GM21360 (cell line): ENCODE measurements at regions not wholly inside any gene's neighbourhood (a gene's known extent, or its start where the extent isn't known, plus 50 kb on each side); places are given as distances from the start of the nearest gene placed in this dataset.
"Not testable (repeated sequence)": the region's sequence is repeated elsewhere in the genome, so short reads cannot be mapped to it uniquely, and the experiment has no call there.

Experiments
- ATAC-seq: cut with Tn5 transposase; IDR thresholded peaks from one replicate; pipeline ENCODE4 v1.9.1; 2021; ENCODE audit warnings: mild to moderate bottlenecking, moderate library complexity; ENCODE audit not compliant: unreplicated experiment

DNA sequence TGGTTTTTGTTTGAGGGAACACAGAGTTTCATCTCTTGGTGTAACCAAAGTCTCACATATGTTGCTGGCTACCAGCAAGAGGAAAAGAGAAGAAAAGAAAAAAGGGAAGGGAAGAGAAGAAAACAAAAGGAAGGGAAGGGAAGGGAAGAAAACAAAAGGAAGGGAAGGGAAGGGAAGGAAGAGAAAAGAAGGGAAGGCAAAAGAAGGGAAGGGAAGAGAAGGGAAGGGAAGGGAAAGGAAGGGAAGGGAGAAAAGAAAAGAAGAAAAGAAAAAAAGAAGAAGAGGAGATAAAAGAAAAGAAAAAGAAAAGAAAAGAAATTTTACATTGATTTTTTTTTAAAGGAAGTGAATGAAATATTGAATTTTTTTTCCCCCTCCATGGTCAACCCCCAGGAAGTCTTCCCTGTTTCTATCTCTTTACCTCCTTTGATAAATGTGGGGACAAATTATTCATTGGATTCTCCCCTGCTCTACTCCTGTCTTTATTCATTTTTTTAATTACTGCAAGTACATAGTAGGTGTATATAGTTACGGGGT lies 228.0 kb downstream of the SHOX start:
- ATAC-seq: no peak

DNA sequence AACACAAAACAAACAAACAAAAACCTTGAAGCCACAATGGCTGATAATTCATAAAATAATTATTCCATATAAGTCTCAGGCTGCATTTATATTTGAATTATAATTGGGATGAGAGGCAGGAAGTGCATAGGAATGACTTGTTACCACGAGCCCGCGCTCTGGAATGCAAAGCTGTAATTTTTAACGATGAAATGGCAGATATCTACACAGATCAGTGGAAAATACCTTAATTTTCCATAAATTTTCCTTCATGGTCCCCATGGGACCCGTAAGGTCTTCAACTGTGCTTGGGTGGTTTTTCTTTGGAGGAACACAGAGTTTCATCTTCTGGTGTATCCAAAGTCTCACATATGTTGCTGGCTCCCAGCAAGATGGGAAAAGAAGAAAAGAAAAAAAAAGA lies 226.8 kb downstream of the SHOX start:
- ATAC-seq: no peak

DNA sequence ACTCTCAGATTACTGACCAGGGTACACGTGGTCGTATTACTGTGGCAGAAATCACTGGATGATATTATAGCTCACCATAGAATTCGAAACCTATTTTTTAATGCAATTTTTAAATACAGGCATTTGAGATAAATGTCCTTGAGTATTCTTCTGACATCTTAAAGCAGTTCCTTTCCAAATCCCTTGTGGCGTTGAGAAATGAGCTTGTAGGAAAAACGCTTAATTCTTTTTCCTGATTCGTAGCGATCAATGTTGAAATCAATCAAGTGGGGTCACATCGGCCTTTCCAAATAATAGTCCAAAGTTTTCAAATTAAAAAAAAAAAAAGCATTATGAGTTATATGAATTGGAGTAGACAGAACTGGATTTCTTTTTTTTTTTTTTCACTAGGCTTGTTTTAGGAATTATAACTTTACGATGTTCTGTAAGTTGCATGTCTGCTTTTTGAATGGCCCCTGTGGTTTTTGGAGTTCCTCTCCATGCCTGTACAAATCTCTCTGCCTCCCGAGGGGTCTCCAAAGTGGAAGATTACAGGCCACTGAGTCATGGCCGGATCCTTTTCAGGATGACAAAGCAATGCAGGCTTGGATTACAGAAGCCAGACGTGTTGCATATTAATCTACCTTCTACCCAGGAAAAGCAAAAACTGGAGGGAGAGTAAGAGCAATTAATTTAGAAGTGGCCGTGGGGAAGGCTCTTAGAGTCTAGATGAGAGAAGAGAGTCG lies 226.1 kb downstream of the SHOX start:
- no peak for ATAC-seq

DNA sequence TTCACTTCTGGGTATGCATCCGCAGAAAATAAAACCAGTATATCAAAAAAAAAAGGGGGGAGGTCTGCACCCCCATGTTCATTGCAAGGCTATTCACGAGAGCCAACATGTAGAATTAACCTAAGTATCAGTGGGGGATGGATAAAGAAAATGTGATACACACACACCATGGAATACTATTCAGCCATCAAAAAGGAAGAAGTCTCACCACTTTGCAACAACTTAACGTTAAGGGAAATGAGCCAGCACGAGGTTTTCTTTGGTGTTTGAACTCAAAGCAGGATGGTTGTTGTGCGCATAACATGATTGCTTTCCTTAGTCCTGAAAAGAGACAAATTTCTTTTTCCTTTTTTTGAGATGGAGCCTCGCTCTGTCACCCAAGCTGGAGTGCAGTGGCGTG lies 222.7 kb downstream of the SHOX start:
- ATAC-seq: no peak

DNA sequence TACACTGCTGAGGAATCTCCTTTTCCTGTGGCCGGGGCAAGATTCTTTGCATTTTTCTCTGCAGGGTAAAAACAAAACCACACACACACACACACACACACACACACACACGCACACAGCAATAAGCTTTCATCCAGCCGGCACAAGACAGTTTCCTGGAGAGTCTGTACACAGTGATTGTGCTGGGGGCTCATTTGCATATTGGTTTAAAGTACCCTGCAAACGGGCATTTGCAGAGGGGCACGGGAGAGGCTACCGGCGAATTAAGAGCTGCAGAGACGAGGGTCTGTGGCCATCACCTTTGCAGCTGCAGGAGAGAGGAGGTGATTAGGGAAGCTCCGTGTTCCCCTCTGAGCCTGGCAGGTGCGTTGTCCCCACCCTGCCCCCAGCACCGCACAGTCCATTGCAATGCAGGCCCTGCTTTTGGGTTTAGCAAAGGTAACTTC lies 219.9 kb downstream of the SHOX start:
- no peak for ATAC-seq

DNA sequence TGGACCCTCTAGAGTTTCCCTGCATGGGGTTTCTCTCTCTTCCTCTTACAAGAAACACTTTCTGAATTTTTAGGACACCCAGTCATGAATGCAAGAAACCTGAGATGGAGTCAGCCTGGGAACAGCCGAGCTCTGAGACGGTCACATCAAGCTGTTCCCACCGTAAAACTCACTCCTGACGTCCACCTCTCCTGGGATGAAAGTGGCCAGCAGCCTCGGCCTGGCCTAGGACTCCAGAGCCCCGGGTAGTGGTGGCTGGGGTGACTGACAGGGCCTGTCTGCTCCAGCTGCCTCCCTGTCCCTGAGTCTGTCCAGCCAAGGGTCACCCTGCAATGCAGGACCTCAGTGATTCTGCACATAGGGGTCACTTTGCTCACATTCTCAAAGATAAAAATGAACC lies 217.8 kb downstream of the SHOX start:
- no peak for ATAC-seq

DNA sequence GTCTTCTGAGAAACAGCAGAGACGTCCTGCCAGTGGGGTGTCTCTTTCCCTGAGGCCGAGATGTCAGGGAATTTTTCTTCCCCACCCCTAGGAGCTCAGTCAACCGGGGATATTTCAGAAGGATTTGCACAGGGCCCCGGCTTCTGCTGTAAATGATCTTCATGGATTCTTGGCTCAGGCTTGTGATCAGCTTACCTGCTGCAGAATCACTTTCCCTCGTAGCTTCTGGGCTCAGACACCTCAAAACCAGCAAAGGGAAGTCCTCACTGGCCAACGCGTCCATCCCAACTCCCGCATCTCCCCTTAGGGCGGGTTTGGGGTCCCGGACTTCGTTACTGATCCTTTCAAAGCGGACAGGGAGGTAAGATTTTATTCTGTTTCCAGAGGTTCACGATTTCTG lies 212.7 kb downstream of the SHOX start:
- ATAC-seq: no peak

DNA sequence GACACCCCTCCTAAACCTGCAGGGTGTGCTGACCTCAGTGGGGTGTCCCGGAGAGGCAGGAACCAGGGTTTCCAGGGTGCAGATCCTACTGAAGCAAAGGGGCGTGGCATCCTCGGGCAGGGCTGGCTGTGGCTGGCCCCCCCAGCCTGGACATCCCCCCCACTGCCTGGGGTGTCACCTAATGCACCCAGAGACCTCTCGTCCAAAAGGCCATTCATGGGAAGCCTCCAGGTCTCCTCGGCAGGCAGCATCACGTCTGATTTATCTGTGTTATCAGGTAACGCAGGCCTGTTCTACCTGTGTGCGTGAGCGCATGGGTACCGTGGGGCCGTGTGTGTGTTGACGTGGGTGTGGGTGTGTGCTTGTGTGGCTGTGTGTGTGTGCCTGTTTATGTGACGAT lies 210.0 kb downstream of the SHOX start:
- no peak for ATAC-seq

DNA sequence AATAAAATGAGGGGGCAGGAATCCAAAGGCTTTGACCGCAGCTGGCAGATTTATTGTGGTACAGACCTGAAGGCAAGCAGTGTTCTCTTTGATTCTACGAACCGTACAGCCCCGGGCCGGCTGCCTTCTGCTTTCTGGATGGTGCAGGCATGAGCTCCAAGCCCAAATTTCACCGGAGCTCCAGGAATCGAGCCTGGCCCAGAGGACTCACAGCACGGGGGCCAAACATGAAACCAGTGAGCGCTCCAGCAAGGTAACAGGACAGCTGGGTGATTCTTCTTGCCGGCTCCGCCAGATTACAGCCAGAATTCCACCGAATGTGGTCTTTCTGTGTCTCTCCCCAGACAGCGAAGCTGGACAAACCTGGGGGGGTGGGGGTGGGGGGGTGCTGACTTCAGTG lies 208.1 kb downstream of the SHOX start:
- not testable (repeated sequence) for ATAC-seq

DNA sequence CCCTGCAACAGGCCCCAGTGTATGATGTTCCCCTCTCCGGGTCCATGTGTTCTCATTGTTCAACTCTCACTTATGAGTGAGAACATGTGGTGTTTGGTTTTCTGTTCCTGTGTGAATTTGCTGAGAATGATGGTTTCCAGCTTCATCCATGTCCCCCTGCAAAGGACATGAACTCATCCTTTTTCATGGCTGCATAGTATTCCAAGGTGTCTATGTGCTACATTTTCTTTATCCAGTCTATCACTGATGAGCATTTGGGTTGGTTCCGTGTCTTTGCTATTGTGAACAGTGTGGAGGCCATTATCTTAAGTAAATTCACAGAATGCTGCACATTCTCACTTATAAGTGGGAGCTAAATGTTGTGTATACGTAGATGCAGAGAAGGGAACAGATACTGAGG lies 205.3 kb downstream of the SHOX start:
- ATAC-seq: not testable (repeated sequence)

DNA sequence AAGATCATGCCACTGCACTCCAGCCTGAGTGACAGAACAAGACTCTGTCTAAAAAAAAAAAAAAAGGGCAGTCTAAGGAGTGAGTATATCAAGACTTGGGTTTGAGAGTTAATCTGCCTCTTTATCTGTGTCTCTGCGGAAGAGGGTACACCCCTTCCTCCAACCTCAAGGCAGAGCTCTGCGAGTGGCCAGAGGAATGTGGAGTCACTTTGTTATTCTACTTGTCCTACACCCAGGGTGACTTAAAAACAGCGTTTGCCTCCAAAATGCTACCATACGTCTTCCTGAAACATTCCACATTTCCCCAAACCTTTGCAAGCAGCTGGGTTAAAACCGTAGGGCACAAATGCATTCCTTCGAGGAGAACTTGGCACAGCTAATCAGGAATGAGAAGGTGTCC lies 199.9 kb downstream of the SHOX start:
- ATAC-seq: no peak

DNA sequence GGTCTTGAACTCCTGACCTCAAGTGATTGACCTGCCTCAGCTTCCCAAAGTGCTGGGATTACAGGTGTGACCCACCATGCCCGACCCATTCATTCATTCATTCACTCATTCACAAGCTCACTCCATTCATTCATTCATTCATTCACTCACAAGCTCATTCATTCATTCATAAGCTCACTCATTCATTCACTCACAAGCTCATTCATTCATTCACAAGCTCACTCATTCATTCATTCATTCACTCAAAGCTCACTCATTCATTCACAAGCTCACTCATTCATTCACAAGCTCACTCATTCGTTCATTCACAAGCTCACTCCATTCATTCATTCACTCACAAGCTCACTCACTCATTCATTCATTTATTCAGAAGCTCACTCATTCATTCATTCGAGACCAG lies 198.6 kb downstream of the SHOX start:
- ATAC-seq: no peak

DNA sequence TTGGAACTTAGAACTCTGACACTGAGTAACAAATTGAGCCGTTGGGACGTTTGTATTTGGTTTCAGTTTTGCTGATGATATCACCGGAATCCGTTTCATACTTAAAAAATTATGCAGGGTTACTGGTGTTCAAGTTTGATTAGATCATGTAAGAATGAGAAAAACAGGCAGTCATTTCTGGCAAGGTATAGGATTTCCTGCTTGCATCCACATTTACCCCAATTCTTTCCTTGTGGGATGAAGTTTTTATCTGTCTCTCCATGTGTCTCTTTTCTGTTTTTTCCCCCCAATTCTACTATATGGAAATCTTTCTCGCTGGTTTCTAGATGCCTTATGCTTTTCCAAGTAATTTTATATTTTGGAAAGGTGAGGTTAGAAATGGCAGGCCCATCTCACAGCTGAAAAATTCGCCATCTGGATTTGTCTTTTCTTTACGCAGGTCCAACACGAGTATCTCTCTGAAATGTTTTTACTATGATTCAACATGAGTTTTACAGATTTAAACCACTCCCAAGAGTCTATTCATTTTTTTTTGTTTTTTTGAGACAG lies 197.9 kb downstream of the SHOX start:
- no peak for ATAC-seq

DNA sequence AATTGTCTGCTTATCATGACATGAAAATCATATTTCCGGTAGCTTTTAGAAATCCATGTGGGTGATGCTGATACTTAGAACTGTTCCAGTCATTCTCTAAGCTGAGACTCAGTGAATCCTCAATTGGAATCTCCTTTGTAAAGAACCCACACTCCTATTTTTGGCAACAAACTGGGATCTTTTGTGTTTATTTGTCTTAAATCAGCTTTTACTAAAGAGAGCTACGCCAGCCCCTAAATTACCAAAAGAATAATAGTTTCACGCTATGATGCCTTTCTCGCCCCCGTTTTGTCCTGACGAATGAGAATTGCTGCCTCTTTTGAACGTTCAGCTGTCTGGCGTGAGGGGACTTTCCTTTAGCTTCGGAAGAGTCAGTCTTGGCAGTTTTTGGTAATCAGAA lies 195.9 kb downstream of the SHOX start:
- no peak for ATAC-seq

DNA sequence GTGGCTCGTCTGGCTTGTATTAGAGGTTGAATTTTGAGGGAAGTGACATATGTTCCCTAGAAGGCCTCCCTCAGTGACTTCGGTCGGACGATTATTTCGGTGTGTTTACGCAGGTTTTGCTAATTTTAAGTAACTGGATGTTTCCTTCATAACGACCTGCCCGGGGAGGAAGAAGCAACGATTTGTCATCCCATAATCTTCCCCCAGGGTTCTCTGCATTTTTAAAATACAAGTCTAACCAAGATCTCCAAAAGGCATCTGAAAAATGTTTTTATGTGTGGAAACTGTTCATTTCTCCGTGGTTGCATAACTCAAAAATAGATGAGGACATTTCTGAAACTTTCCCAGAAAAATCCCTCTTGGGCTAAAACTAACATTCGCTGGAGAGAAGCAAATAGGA lies 195.4 kb downstream of the SHOX start:
- ATAC-seq: no peak

DNA sequence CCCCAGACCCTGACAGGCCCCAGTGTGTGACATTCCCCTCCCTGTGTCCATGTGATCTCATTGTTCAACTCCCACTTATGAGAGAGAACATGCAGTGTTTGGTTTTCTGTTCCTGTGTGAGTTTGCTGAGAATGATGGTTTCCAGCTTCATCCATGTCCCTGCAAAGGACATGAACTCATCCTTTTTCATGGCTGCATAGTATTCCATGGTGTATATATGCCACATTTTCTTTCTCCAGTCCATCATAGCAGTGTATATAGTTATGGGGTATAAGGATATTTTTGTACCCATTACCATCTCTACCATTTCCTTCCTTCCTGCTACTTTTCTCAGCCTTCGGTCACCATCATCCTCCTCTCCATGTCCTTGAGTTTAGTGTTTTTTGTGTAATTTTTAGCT lies 192.5 kb downstream of the SHOX start:
- not testable (repeated sequence) for ATAC-seq

DNA sequence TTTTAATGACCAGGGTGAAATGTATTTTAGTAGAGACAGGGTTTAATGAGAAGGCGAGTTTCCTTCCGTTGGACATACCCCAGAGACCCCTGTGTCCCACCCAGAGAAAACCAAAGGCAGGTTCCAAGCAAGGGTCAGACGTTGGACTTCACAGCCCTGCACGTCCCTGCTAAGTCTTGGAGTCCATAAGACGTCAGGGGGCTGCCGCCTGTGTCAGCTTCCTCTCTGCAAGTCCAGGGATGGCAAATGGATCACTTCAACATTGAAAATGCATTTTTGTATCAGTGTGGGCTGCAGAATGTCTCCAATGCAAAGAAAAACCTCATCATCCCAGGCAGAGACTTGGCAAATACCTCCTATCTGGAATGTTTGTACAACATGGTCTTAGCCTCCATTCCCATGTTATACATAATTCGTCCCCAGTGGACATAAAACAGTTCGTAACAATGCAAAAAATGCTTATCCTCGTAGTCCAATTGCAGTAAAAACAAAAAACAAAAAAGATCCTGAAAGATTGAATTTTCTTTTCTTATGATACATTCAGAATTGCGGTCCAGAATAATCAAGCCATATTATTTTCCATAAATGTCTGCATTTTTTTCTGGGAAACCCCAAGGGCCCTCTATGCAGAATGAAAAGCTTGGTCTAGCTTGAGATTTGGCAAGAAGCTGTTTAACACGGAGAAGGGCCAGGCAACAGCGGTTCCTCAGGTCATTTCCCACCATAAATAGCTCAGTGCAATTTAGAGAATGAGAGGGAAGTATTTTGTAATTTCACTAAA lies 190.9 kb downstream of the SHOX start:
- no peak for ATAC-seq

DNA sequence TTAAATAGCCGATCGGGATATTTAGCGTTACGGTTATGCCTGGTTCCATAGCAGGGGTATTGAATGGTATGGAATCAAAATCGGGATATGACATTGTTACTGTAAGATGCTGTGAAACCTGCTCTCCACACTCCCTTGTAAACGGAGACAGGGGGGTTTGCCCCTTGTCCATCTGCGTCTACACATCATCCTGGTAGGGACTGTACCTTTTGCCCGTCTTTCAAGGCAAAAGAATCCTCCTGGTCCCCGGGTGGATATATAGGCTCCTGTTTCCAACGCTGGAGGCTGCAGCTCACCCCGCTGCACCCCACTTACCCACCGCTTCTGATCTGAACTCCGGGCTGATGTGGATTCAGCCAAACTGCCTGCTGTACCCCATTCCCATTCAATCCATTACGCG lies 189.1 kb downstream of the SHOX start:
- no peak for ATAC-seq

DNA sequence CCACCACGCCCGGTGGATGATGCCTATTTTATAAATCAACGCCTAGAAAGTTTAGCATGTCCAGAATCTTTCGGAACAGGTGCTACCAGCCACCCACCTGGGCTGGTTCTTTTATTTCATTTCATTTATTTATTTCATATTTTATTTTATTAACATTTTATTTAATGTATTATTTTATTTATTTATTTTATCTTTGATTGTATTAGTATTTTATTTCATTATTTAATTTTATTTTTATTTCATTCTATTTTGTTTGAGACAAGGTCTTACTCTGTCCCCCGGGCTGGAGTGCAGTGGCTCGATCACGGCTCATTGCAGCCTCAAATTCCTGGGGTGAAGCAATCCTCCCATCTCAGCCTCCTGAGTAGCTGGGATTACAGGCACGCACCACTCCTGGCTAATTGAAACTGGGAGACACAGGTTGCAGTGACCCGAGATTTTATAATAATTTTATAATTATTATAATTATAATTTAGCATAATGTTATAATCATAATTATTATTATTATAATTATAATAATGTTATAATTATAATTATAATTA lies 187.2 kb downstream of the SHOX start:
- ATAC-seq: no peak

DNA sequence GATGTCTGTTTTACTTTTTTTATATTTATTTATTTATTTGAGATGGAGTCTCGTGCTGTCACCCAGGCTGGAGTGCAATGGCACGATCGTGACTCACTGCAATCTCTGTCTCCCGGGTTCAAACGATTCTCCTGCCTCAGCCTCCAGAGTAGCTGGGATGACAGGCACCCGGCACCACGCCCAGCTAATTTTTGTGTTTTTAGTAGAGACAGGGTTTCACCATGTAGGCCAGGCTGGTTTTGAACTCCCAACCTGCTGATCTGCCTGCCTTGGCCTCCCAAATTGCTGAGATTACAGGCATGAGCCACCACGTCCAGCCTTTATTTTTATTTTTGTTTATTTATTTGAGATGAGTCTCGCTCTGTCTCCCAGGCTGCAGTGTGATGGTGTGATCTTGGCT lies 186.6 kb downstream of the SHOX start:
- not testable (repeated sequence) for ATAC-seq

DNA sequence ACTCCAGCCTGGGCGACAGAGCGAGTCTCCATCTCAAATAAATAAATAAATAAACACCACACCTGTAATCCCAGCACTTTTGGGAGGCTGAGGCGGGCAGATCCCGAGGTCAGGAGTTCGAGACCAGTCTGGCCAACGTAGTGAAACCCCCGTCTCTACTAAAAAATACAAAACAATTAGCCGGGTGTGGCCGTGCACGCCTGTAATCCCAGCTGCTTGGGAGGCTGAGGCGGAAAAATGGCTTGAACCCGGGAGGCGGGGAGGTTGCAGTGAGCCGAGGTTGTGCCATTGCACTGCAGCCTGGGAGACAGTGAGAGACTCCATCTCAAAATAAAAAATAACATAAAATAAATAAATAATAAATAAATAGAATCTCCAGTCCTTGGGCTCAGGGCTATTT lies 185.8 kb downstream of the SHOX start:
- no peak for ATAC-seq

DNA sequence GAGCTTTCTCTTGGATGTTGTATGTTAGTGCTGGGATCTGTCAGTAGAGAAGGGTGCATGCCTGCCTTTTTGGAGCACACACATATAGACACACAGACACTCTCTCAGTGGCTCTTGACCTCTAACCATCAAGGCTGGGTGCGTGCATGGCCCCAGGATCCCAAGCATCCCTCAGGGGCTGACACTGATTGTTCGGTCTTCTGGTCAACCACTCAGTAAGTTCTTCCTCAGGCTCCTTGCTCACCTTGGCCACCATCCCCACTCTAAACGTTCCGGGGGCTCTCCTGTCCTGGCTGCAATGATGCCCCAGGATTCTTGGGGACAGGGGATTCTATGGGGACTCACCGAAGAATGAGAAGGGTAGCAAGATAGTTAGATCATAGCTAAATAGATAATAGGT lies 179.6 kb downstream of the SHOX start:
- ATAC-seq: no peak
